ENCODE measurements at regions not wholly inside any gene's neighbourhood (a gene's known extent, or its start where the extent isn't known, plus 50 kb on each side); places are given as distances from the start of the nearest gene placed in this dataset.

DNA sequence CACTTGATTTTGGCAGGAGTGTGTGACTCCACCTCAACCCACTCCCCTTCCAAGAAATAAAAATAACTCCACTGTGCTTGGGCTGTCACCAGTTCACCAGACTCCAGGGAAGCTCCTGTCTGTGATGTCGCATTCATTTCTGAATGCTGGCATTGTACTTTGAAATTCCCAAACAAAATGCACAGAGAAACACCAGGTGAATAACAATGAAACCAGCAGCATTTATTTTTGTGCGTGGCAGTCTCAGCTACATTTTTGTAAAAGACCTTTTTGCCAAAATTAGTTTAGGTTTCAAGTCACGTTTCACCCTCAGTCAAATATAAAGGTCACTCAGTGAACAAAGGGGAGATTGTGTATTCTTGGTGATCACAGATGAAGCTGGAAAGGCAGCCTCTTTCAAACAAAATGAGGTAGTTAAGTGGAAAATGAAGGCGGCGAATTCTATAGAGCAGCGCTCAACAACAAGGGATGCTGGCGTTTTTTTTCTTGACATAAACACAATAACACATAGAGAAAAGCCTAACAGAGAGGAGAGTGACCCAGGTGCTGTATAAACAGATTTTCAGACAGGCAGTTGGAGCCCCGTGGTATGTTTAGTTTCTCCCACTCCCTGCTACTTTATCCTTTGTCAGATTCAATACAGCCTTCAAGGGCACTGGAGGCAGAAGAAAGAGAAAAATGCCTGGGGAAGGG is 210.3 kb upstream of the GCFC2 start:
- Histone ChIP-seq H3K36me3 (no peaks in the 10 kb centered on the region), H3K27me3 (peaks cover 0 to 2% of the 10 kb centered on the region in 2 donors), H3K27ac (no peak overlapping the region), H3K4me3 (no peak overlapping the region), H3K9me3 (no peaks in the 10 kb centered on the region), H3K4me1 (no peaks in the 10 kb centered on the region)
- no peak for DNase-seq
- intact Hi-C loops (cut with DNase I; ENCODE audit: low total_unique reads) = no loop called here
- no peak for TF ChIP-seq POLR2A (IDR thresholded peaks at IDR 0.05)
- TF ChIP-seq CTCF (IDR thresholded peaks at IDR 0.05) = no peak

DNA sequence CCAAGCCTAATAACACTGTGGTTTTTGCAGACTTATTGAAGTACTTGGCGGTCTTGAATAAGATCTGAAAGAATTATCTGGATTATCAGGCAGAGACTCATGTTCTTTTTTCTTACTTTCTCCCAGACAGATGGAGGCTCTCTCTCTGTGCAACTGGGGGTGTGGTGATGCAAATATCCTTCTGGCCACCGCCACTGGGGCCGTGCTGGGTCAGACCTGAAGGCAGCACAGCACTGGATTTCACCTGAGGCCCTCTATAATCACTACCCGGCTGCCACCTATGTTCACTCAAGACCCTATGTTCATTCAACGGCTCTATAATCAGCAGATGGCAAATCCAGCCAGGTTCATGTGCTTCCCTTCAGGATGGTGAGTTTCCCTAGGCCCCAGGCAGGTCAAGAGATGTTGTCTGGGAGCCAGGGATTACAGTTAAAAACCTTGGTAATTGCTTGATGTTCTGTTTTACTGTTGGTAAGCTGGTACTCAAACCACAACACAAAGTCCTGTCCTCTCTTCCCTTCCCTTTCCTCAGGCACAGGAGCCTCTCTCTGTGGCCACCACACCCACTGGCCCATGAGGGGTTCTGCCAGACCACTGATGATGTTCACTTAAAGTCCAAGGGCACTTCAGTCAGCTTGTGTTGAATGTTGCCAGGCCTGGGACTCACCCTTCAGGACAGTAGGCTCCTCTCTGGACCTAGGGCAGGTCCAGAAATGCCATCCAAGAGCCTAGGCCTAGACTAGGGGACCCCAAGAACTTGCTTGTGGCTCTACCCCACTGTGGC is 205.3 kb upstream of the GCFC2 start:
- no peak overlapping the region for H3K27ac ChIP-seq

GRCh38 chr2:75896779-75897366 is 186.2 kb upstream of the GCFC2 start:
- intact Hi-C loops (cut with DNase I; ENCODE audit: low total_unique reads) = no loop called here
- H3K36me3 ChIP-seq = no peaks in the 10 kb centered on the region
- no peaks in the 10 kb centered on the region for H3K4me1 ChIP-seq
- H3K27ac ChIP-seq = no peak overlapping the region
- H3K9me3 ChIP-seq = no peaks in the 10 kb centered on the region
- no peak for DNase-seq
- H3K27me3 ChIP-seq = no peaks in the 10 kb centered on the region
- TF ChIP-seq POLR2A (IDR thresholded peaks at IDR 0.05) (no peak), CTCF (IDR thresholded peaks at IDR 0.05) (no peak)
- no peak overlapping the region for H3K4me3 ChIP-seq

More for the DNA sequence above, 205.3 kb upstream of the GCFC2 start:
- Histone ChIP-seq H3K4me1 (no peaks in the 10 kb centered on the region), H3K27me3 (no peaks in the 10 kb centered on the region), H3K9me3 (no peaks in the 10 kb centered on the region), H3K4me3 (no peak overlapping the region), H3K36me3 (no peaks in the 10 kb centered on the region)
- intact Hi-C loops (cut with DNase I; ENCODE audit: low total_unique reads) = no loop called here
- no peak for DNase-seq
- no peak for TF ChIP-seq POLR2A (IDR thresholded peaks at IDR 0.05)
- TF ChIP-seq CTCF (IDR thresholded peaks at IDR 0.05) = no peak

DNA sequence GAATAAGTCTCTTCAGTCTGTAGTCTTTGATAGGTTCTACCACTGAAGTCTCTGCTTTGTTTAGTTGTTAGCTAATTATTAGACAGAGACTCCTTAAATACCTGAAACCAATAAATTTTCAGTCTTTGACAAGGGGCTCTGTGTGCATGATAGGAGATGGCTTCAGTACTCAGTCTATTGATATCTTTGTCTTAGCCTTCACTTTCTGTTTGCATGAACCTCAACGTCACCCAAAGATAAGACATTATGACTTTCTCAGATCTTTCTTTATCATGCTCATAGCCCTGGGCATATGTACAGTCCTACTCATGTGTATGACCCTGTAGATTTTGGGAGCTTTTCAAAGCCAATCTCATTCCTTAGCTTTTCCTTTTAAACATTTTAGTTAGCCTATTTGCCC is 183.5 kb upstream of the GCFC2 start:
- Histone ChIP-seq H3K36me3 (no peaks in the 10 kb centered on the region), H3K4me1 (no peaks in the 10 kb centered on the region), H3K9me3 (no peaks in the 10 kb centered on the region), H3K4me3 (no peak overlapping the region), H3K27ac (no peak overlapping the region), H3K27me3 (no peaks in the 10 kb centered on the region)
- no peak for DNase-seq
- no peak for TF ChIP-seq POLR2A (IDR thresholded peaks at IDR 0.05)
- no peak for TF ChIP-seq CTCF (IDR thresholded peaks at IDR 0.05)
- intact Hi-C loops (cut with DNase I; ENCODE audit: low total_unique reads) = no loop called here

DNA sequence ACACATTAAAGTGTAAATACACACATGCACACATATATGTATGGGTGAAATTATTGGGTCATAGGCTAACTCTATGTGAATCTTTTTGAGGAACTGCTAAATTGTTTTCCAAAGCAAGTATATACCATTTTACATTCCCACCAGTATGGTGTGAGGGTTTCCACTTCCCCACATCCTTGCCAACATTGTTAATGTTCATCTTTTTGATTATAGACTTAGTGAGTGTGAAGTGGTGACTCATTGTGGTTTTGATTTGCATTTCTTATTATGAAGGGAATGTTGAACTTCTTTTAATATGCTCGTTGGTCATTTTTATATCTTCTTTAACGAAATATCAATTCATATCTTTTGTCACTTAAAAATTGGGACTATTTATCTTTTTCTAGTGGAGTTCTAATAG is 181.8 kb upstream of the GCFC2 start:
- no peak for DNase-seq
- no peaks in the 10 kb centered on the region for H3K27me3 ChIP-seq
- no peak overlapping the region for H3K27ac ChIP-seq
- H3K9me3 ChIP-seq = no peaks in the 10 kb centered on the region
- intact Hi-C loops (cut with DNase I; ENCODE audit: low total_unique reads) = no loop called here
- no peaks in the 10 kb centered on the region for H3K36me3 ChIP-seq
- no peaks in the 10 kb centered on the region for H3K4me1 ChIP-seq
- TF ChIP-seq CTCF (IDR thresholded peaks at IDR 0.05) = no peak
- no peak for TF ChIP-seq POLR2A (IDR thresholded peaks at IDR 0.05)
- no peak overlapping the region for H3K4me3 ChIP-seq

Data from uterus (tissue), 3 donors.